Mucosa of stomach (tissue), 1 donor: ENCODE measurements at regions not wholly inside any gene's neighbourhood (a gene's known extent, or its start where the extent isn't known, plus 50 kb on each side); places are given as distances from the start of the nearest gene placed in this dataset.

Source experiments
- H3K27me3 ChIP-seq: one replicate; pipeline ENCODE4 v1.7.0; 2013; ENCODE audit warnings: mild to moderate bottlenecking, low read length; ENCODE audit not compliant: control insufficient read depth, insufficient read depth
- H3K36me3 ChIP-seq: one replicate; pipeline ENCODE4 v1.7.0; 2013; ENCODE audit warnings: low read length; ENCODE audit not compliant: control insufficient read depth, insufficient read depth
- H3K4me1 ChIP-seq: one replicate; pipeline ENCODE4 v1.7.0; 2013; ENCODE audit warnings: mild to moderate bottlenecking, low read length; ENCODE audit not compliant: control insufficient read depth, insufficient read depth
- H3K4me3 ChIP-seq: one replicate; pipeline ENCODE4 v1.7.0; 2013; ENCODE audit warnings: low read length
- H3K9ac ChIP-seq: one replicate; pipeline ENCODE4 v1.7.0; 2013; ENCODE audit warnings: mild to moderate bottlenecking, low read length, moderate library complexity
- H3K9me3 ChIP-seq: one replicate; pipeline ENCODE4 v1.7.0; 2013; ENCODE audit warnings: mild to moderate bottlenecking, low read length, moderate library complexity; ENCODE audit not compliant: control insufficient read depth
- donor health status: Pancreatic carcinoma.

DNA sequence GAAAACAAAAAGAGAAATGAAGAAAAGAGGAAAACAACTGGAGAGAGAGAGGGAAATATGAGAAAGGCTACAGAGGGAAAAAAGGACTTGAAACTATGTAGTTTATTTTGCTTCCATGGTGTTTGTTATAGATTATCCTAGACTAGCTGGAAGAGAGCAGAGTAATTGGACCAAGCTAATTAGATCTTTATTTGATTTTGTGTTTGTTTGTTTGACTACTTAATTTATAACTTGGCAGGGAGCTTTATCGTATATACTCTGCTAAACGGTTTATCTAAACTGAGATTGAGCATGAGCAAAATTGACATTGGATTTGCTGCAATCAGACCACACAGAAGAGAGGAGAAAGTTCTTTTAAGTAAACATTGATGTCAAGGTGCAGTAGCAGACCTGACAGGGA is 443.8 kb upstream of the USP24 start:
- Histone ChIP-seq H3K4me1 (no peaks in the 10 kb centered on the region), H3K27me3 (no peaks in the 10 kb centered on the region), H3K36me3 (no peaks in the 10 kb centered on the region), H3K4me3 (no peak overlapping the region), H3K9me3 (no peaks in the 10 kb centered on the region), H3K9ac (no peak overlapping the region)

DNA sequence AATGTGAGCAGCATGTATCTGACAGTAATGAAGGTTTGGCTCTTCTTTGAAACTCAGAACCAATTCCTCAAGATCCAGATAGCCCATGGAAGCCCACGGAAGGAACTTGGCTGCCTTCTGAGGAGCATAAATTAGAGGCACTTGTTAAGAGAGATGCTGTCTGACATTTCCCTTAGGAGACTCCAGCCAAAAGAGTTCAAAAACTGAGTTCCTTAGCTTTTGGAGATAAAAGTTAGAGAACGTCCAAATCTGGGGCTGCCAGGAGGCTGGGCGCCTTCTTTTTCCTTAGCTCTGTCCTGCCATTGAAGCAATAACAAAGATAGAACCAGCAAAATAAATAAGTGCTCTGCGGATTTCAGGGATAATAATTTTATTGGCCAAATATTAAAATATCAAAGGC is 439.6 kb upstream of the USP24 start:
- H3K4me3 ChIP-seq = no peak overlapping the region
- H3K4me1 ChIP-seq = no peaks in the 10 kb centered on the region
- H3K36me3 ChIP-seq = no peaks in the 10 kb centered on the region
- H3K27me3 ChIP-seq = no peaks in the 10 kb centered on the region
- no peaks in the 10 kb centered on the region for H3K9me3 ChIP-seq
- no peak overlapping the region for H3K9ac ChIP-seq

DNA sequence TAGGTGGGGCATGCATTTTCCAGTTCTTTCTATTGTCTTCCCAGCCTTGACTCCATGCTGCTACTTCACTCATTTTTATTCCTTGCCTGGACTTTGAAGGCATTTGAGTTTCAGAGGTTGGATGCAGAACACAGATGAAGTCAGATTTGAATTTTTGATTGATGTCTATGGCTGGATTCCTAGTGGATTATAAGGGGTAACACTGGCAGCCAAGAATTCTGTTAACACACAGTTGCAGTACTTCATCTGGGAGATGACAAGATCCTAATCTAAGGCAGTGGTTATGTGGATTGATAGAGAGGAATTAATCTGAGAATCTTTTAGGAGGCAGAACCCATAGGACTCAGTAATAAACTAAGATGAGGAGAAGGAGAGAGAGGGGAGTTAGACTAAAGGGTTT is 439.0 kb upstream of the USP24 start:
- no peaks in the 10 kb centered on the region for H3K27me3 ChIP-seq
- H3K9me3 ChIP-seq = no peaks in the 10 kb centered on the region
- H3K36me3 ChIP-seq = no peaks in the 10 kb centered on the region
- no peak overlapping the region for H3K9ac ChIP-seq
- H3K4me3 ChIP-seq = no peak overlapping the region
- H3K4me1 ChIP-seq = no peaks in the 10 kb centered on the region

DNA sequence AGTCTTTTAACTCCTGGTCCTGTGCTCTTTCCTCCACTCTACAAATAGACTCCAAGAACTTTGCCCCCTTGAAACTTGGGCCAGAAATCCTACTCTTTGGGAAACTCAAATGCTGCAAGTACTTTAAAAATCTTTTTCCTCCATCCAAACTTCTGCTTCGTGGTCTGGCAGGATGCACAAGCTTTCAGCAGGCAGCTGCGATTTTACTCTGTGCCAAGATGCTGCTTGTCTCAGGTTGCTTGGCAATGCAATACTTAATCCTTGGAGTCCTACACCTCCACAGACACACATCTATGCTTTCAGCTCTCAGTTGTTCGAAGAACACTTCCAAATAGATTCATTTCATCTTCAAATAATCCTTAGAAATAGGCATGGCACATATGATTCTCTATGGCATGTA is 435.3 kb upstream of the USP24 start:
- Histone ChIP-seq H3K36me3 (no peaks in the 10 kb centered on the region), H3K4me1 (no peaks in the 10 kb centered on the region), H3K9me3 (no peaks in the 10 kb centered on the region), H3K4me3 (no peak overlapping the region), H3K27me3 (no peaks in the 10 kb centered on the region), H3K9ac (no peak overlapping the region)

DNA sequence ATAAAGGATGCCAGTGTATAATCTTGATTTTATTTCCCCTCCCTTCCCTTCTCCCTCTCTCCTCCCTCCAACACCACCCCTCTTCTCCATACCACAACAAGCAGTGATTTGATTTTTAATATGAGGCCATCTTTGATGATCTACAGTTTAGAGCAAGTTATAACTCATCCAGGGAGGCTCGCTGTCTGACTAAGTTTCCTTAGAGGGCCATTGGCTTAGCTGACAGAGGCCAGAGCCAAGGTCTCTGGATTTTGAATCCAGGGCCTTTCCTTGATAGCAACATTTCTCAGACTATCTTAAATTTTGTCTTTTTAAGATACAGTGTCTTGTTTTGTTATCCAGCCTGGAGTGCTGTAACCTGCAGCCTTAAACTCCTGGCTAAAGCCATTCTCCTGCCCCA is 431.0 kb upstream of the USP24 start:
- no peak overlapping the region for H3K4me3 ChIP-seq
- H3K9me3 ChIP-seq = no peaks in the 10 kb centered on the region
- no peaks in the 10 kb centered on the region for H3K36me3 ChIP-seq
- no peaks in the 10 kb centered on the region for H3K4me1 ChIP-seq
- H3K9ac ChIP-seq = no peak overlapping the region
- H3K27me3 ChIP-seq = no peaks in the 10 kb centered on the region

DNA sequence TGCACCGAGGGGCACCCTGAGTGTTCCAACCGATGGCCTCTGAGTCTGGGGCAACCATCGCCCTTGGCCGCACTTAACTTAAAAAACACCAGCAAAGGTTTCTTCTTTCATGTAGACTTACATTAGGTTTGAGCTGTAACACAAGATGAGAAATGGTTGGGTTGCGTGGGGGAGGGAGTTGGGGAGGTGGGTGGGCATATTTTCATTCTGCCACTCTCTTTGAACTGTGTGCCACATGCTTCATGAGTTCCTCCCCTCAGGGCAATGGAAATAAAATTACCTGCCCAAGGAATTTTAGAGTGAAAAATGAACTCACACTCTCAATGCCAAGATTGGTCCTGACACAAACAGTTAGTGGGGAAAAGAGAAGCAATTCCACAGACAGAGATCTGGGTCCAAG is 430.1 kb upstream of the USP24 start:
- Histone ChIP-seq H3K4me3 (no peak overlapping the region), H3K4me1 (no peaks in the 10 kb centered on the region), H3K9ac (no peak overlapping the region), H3K9me3 (no peaks in the 10 kb centered on the region), H3K36me3 (no peaks in the 10 kb centered on the region), H3K27me3 (no peaks in the 10 kb centered on the region)

DNA sequence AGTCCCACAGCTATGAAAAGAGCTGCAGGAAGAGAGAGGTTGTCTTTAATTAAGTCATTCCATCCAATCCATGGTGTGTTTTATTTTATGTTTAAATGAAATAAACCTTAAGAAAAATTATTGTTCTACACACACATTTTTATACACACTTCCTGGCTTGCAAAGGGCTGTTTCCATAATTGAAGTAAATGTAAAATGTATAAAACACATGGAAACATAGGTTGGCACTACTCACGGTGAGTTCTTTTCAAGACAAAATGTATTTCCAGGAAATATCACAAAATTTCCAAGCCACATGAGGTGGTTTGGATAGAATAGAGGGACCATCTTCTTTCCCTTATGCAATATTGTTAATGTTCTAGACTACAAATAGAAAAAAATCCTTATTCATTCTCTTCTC is 426.8 kb upstream of the USP24 start:
- Histone ChIP-seq H3K27me3 (no peaks in the 10 kb centered on the region), H3K36me3 (no peaks in the 10 kb centered on the region), H3K9ac (no peak overlapping the region), H3K9me3 (no peaks in the 10 kb centered on the region), H3K4me1 (no peaks in the 10 kb centered on the region), H3K4me3 (no peak overlapping the region)

DNA sequence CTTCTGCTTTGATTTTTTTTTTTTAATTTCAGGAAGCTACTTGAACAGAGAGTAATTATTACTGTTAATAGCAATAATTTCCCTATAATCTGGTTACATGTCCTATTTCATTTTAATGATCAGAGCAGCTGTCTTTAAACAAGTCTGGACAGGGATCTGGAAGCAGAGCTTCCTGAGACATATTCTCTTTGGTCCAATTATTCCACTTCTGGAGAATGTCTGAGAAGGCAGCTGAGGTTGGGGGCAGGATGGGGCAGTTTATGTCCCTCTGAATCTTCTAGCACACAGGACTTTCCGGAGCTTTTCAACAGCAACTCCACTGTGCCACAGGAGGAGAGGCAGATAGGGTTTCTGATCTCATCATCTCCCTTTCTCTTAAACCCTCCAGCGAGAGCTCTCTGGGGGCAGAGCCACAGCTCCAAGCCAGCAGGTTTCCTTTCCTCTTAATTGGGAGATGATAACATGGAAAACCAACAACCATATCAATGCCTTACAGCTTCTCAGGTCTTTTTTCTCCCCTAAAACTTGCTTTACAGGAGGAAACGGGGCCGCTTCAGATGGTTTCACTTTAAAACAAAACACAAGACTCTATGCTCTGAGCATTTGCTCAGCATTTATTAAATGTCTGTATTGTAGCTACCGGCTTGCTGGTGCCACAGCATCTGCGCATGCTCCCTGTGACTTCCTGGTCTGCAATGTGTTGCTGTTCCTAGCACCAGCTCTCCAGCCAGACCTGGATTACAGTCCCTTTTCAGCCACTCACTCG is 425.7 kb upstream of the USP24 start:
- Histone ChIP-seq H3K36me3 (no peaks in the 10 kb centered on the region), H3K4me3 (no peak overlapping the region), H3K9me3 (no peaks in the 10 kb centered on the region), H3K9ac (no peak overlapping the region), H3K4me1 (no peaks in the 10 kb centered on the region), H3K27me3 (no peaks in the 10 kb centered on the region)

DNA sequence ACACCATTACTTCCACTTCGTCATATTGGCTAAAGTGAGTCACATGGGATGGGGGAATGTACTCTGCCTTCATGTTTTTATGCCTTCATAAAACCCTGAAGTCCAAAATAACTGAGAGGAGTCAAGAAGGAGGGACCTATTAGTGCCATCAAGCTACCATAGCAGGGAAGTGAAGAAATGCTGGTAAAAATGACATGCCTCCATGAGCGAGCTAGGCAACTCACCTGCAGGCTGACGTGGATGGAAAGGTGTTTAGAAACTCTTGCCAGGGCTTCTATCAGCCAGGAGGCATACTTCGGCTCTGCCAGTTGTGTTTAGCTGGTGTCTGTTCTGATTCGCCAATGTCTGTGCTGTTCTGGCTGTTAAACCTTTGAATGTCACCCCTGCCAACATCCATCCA is 424.4 kb upstream of the USP24 start:
- Histone ChIP-seq H3K9me3 (no peaks in the 10 kb centered on the region), H3K4me1 (no peaks in the 10 kb centered on the region), H3K27me3 (no peaks in the 10 kb centered on the region), H3K9ac (no peak overlapping the region), H3K36me3 (no peaks in the 10 kb centered on the region), H3K4me3 (no peak overlapping the region)

DNA sequence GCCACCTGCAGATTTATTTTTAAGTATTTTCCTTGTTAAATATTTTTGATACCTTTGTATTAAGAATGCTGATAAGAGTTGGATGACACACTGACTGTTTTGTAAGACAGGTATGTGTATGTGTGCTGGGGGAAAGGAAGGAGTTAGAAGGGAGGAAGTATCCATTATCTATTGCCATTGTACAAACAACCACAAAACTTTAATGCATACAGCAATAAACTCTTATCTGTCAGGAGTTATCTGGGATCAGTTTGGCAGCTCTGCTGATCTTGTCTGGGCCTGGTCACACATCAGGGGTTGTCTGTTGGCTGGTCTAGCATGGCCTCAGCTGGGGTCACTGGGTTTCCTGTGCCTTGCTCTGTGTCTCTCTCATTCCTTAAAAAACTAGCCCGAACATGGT is 423.9 kb upstream of the USP24 start:
- H3K4me3 ChIP-seq = no peak overlapping the region
- H3K27me3 ChIP-seq = no peaks in the 10 kb centered on the region
- H3K9ac ChIP-seq = no peak overlapping the region
- no peaks in the 10 kb centered on the region for H3K9me3 ChIP-seq
- no peaks in the 10 kb centered on the region for H3K36me3 ChIP-seq
- H3K4me1 ChIP-seq = no peaks in the 10 kb centered on the region

DNA sequence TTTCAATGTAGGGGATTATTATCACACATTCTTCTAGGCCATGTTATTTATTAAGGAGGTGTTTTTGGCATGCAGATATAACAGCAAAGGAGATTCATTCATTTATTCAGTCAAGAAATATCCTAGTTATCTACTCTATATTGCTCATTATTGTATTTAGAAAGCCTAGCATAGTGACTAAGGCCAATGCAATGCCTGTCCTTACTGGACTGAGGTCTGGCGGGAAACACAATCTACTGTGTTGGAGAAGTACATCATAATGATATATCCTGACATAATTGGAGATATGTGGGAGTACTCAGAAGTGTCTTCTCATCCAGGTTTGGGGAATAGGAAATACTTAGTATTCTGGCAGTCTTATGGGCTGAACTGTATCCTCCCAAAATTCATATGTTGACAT is 421.5 kb upstream of the USP24 start:
- Histone ChIP-seq H3K4me1 (no peaks in the 10 kb centered on the region), H3K9me3 (no peaks in the 10 kb centered on the region), H3K27me3 (no peaks in the 10 kb centered on the region), H3K4me3 (no peak overlapping the region), H3K36me3 (no peaks in the 10 kb centered on the region), H3K9ac (no peak overlapping the region)

DNA sequence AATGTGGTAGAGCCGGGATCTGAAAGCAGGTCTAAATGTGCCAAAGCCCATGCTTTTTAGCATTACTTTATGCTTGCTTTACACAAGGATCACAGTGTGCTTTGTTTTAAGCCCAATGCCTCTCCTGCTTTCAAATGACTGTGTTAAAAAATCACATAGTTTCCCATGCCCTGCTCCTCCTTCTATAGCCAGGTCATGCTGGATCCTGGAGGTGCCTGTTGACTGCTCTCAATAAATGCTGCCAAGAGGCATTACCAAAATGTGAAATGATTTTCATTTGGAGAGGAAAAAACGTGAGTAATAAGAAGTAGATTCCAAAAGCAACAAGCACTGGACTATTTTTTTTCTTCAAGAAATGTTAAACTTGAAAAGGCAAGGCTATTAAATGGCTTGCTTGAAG is 420.7 kb upstream of the USP24 start:
- Histone ChIP-seq H3K36me3 (no peaks in the 10 kb centered on the region), H3K4me1 (no peaks in the 10 kb centered on the region), H3K27me3 (no peaks in the 10 kb centered on the region), H3K4me3 (no peak overlapping the region), H3K9ac (no peak overlapping the region), H3K9me3 (no peaks in the 10 kb centered on the region)

DNA sequence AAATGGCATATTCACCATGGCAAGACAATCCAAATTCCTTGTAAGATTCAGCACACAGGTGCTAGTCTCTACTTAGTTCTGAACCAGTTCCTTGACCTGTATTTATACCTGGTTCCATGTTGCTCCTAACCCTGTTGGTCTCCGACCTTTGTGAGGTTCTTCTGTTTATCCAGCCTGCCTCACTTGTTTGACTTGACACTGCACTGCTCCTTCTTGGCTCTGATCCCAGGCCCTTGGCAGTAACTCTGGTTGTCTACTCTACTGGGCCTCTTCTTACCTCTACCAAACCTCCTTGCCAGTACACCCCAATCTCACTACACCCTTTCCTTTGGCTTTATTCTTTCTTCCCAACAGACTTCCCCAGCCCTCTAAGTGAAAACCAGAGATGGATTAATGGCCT is 419.4 kb upstream of the USP24 start:
- Histone ChIP-seq H3K27me3 (no peaks in the 10 kb centered on the region), H3K36me3 (no peaks in the 10 kb centered on the region), H3K9me3 (no peaks in the 10 kb centered on the region), H3K4me1 (no peaks in the 10 kb centered on the region), H3K4me3 (no peak overlapping the region), H3K9ac (no peak overlapping the region)
